OCI-LY7 (cell line): ENCODE measurements at regions not wholly inside any gene's neighbourhood (a gene's known extent, or its start where the extent isn't known, plus 50 kb on each side); places are given as distances from the start of the nearest gene placed in this dataset.

ENCODE experiments used
- BruUV-seq: library from RNA; stranded (reverse); fragments of 400-500 nt; replicated peaks from 2 replicates; lab custom pipeline; 2021; lab: Mats Ljungman, UMichigan
- CTCF ChIA-PET: fragments of 300-600 bp; sonication (Branson Sonifier 250); formaldehyde crosslinking; loops from one replicate; lab custom pipeline; 2022; ENCODE audit warnings: antibody characterized with exemption; ENCODE audit not compliant: unreplicated experiment; lab: Charles Lee
- POLR2A ChIA-PET: fragments of 300-600 bp; sonication (Branson Sonifier 250); formaldehyde crosslinking; loops from one replicate; lab custom pipeline; 2022; ENCODE audit warnings: antibody characterized with exemption; lab: Charles Lee
- DNase-seq: peaks from one replicate; pipeline ENCODE4 v3.0.0-alpha.2; 2015; ENCODE audit warnings: low spot score
- H2AFZ ChIP-seq: fragments of 200-600 bp; sonication (generic), shearing (Covaris generic); 2 replicates; pipeline ENCODE4 v1.6.1; 2014; ENCODE audit warnings: mild to moderate bottlenecking, antibody characterized with exemption, low read length, moderate library complexity
- H3K27ac ChIP-seq: fragments of 200-600 bp; sonication (generic); 2 replicates; pipeline ENCODE4 v1.5.1; 2014; ENCODE audit warnings: mixed run types, low read depth, mild to moderate bottlenecking, moderate library complexity, low read length, inconsistent platforms; ENCODE audit not compliant: poor library complexity, severe bottlenecking
- H3K36me3 ChIP-seq: fragments of 200-600 bp; sonication (generic); 2 replicates; pipeline ENCODE4 v1.6.1; 2014; ENCODE audit warnings: mild to moderate bottlenecking, antibody characterized with exemption, low read length, moderate library complexity, mixed read lengths; ENCODE audit not compliant: insufficient read depth
- H3K4me1 ChIP-seq: fragments of 200-600 bp; sonication (generic); 2 replicates; pipeline ENCODE4 v1.5.1; 2014; ENCODE audit warnings: mild to moderate bottlenecking, low read length; ENCODE audit not compliant: insufficient read depth, poor library complexity, severe bottlenecking
- H3K4me2 ChIP-seq: fragments of 200-600 bp; sonication (generic); 2 replicates; pipeline ENCODE4 v1.6.1; 2014; ENCODE audit warnings: mild to moderate bottlenecking, low read length
- H3K4me3 ChIP-seq: fragments of 200-600 bp; sonication (generic); 2 replicates; pipeline ENCODE4 v1.5.1; 2014; ENCODE audit warnings: mild to moderate bottlenecking, low read depth, low read length; ENCODE audit not compliant: poor library complexity, severe bottlenecking
- H3K79me2 ChIP-seq: fragments of 200-600 bp; sonication (generic); 2 replicates; pipeline ENCODE4 v1.6.1; 2016; ENCODE audit warnings: low read depth, mild to moderate bottlenecking, low read length, moderate library complexity, mixed read lengths; ENCODE audit not compliant: insufficient read depth
- H3K9me2 ChIP-seq: fragments of 200-600 bp; sonication (generic); 2 replicates; pipeline ENCODE4 v1.6.1; 2016; ENCODE audit warnings: mild to moderate bottlenecking, low read length, mixed read lengths; ENCODE audit not compliant: insufficient read depth
- H3K9me3 ChIP-seq: fragments of 200-600 bp; sonication (generic); 2 replicates; pipeline ENCODE4 v1.6.1; 2014; ENCODE audit warnings: mild to moderate bottlenecking, mixed run types, low read length, mixed read lengths
- H4K20me1 ChIP-seq: fragments of 200-600 bp; sonication (generic); 2 replicates; pipeline ENCODE4 v1.6.1; 2014; ENCODE audit warnings: mild to moderate bottlenecking, antibody characterized with exemption, low read length, moderate library complexity, mixed read lengths; ENCODE audit not compliant: insufficient read depth
- EZH2phosphoT487 ChIP-seq: fragments of 200-600 bp; sonication (generic); IDR thresholded peaks from 2 replicates; pipeline ENCODE4 v1.6.1; 2018; ENCODE audit warnings: low read depth, borderline replicate concordance, mild to moderate bottlenecking, mixed run types, antibody characterized with exemption, low read length, moderate library complexity, mixed read lengths
- intact Hi-C: fragments of 100-400 bp; cut with micrococcal nuclease; formaldehyde crosslinking; loops from one replicate; pipeline ENCODE4 v1.10.0; 2022; ENCODE audit not compliant: unreplicated experiment
- TF ChIP-seq, protein P1 (sequence below): fragments of 200-600 bp; sonication (generic); conservative IDR thresholded peaks from 2 replicates; pipeline ENCODE4 v1.5.1; 2014; ENCODE audit warnings: mild to moderate bottlenecking, antibody characterized with exemption, low read length, moderate library complexity, mixed read lengths

DNA sequence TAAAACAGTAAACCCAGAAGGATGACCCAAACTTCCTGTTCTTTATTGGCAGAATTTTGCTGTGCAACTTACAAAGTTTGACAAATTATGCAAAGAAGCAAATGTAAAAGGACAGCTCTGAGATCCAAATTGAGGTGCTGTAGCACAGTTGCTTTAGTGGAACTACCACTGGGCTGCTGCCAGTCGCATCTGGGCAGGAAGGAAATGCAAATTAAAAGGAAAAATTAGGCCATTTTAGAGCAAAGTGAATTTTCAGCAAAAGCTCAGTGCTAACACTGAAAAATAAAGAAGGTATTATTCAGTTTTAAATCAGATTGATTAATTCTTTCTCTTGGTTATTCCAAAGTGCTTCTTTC is 104.5 kb downstream of the ZMAT3 start:
- peak overlapping the region; percentile 98 for H2AFZ ChIP-seq
- DNase-seq, result peak; percentile 75

DNA sequence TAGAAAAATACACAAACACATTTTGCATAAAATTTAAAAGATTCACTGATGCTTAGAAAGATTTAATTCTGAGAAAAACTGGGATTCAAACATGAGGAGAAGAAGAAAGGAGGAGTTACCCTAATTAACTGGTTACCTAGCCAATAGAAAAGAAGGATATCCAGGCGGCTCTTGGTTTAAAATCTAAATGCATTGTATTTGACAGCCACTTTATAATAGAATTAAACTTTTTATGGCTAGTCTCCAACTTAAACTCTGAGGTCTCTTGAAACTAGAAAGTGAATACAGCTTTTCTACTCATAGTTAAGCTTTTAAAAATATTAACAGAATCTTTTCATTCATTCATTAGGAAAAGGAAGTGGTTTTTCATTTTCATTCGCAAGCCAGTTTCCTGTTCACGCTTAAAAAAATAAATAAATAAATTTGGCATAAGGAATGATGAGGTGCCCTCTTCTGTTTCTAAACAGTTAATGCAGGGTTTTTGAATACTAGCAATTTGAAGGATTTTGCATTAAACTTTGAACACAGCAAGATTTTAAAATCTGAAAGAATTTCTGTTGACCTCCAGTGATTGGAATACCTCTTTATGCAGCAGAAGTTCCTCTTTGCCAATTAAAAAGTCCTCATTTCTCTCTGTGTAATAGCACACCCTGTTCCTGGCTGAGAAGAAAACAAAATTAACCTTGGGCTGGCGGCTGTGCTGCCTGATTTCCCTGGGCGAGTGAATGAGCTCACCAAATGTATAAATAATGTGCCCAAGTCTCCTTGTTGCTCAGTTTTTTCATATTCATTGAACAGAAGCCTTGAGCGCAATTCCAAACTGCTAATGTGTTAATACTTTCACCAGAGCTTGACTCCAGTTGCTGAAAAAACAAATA is 105.1 kb downstream of the ZMAT3 start:
- Histone ChIP-seq H3K4me1 (peaks cover 44% of the 10 kb centered on the region), H3K79me2 (no peaks in the 10 kb centered on the region), H2AFZ (peak overlapping the region; percentile 98), H3K4me3 (peak overlapping the region; percentile 62), H3K36me3 (no peaks in the 10 kb centered on the region), H3K4me2 (peak overlapping the region; percentile 89), H3K9me2 (no peaks in the 10 kb centered on the region), H3K9me3 (no peaks in the 10 kb centered on the region), H3K27ac (peak overlapping the region; percentile 90), H4K20me1 (no peaks in the 10 kb centered on the region)
- DNase-seq, result peak; percentile 62
- POLR2A ChIA-PET, result interaction anchor here (0.6 to 1.8 kb wide), 9 partner anchors 9 to 1324 kb away, joined by 3 to 5 read pairs (median 4); no protein-coding TSS in a partner anchor
- CTCF ChIA-PET, result no interaction called here
- TF ChIP-seq, protein P1, sequence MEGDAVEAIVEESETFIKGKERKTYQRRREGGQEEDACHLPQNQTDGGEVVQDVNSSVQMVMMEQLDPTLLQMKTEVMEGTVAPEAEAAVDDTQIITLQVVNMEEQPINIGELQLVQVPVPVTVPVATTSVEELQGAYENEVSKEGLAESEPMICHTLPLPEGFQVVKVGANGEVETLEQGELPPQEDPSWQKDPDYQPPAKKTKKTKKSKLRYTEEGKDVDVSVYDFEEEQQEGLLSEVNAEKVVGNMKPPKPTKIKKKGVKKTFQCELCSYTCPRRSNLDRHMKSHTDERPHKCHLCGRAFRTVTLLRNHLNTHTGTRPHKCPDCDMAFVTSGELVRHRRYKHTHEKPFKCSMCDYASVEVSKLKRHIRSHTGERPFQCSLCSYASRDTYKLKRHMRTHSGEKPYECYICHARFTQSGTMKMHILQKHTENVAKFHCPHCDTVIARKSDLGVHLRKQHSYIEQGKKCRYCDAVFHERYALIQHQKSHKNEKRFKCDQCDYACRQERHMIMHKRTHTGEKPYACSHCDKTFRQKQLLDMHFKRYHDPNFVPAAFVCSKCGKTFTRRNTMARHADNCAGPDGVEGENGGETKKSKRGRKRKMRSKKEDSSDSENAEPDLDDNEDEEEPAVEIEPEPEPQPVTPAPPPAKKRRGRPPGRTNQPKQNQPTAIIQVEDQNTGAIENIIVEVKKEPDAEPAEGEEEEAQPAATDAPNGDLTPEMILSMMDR, result peak; percentile 89
- no peak for TF ChIP-seq EZH2phosphoT487
- no TSS peak for BruUV-seq
- intact Hi-C loops, result loop anchor here (1.0 to 5.0 kb wide), 3 partner anchors 106 to 530 kb away; partner anchors contain the start of gene ZMAT3

More for the DNA sequence above, 104.5 kb downstream of the ZMAT3 start:
- no peaks in the 10 kb centered on the region for H3K36me3 ChIP-seq
- H3K27ac ChIP-seq, result peak overlapping the region; percentile 90
- no peaks in the 10 kb centered on the region for H3K9me2 ChIP-seq
- TF ChIP-seq, protein P1, result no peak
- TF ChIP-seq EZH2phosphoT487, result no peak
- no peaks in the 10 kb centered on the region for H4K20me1 ChIP-seq
- peaks cover 44% of the 10 kb centered on the region for H3K4me1 ChIP-seq
- ChIA-PET POLR2A (interaction anchor here (0.7 to 1.9 kb wide), 9 partner anchors 10 to 426 kb away, joined by 3 to 5 read pairs (median 4); no protein-coding TSS in a partner anchor), CTCF (interaction anchor here (0.6 kb wide), 1 partner anchor 572 kb away, joined by 3 read pairs; no protein-coding TSS in a partner anchor)
- H3K79me2 ChIP-seq, result no peaks in the 10 kb centered on the region
- peak overlapping the region; percentile 62 for H3K4me3 ChIP-seq
- no TSS peak for BruUV-seq
- H3K4me2 ChIP-seq, result peak overlapping the region; percentile 89
- intact Hi-C loops, result loop anchor here (5.0 kb wide), 2 partner anchors 105 to 450 kb away; partner anchors contain the start of gene ZMAT3
- no peaks in the 10 kb centered on the region for H3K9me3 ChIP-seq

DNA sequence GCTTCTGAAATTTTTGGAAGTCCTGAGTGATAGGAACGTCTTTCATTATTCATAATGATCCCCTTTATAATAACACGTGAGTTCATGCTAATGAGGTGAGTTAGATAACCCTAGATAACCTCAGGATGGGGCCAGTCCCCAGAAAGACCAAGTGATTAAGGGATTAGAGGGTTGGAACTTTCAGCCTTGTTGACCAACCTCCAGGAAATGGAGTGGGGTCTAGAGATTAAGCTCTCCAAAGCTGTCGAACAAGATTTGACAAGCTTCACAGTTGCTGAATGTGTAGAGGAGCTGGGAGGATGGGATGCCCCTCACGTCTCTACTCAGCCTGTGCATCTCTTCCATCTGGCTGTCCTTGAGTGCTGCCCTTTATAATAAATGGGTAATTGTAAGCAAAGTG is 107.1 kb downstream of the ZMAT3 start:
- BruUV-seq, result no TSS peak
- intact Hi-C loops, result no loop called here

More for the DNA sequence above, 107.1 kb downstream of the ZMAT3 start:
- TF ChIP-seq EZH2phosphoT487, result no peak
- TF ChIP-seq, protein P1, result no peak
- Histone ChIP-seq H3K4me1 (peaks cover 46% of the 10 kb centered on the region), H3K79me2 (no peaks in the 10 kb centered on the region), H3K4me2 (no peak overlapping the region), H3K36me3 (no peaks in the 10 kb centered on the region), H3K27ac (no peak overlapping the region), H2AFZ (no peak overlapping the region), H3K9me3 (no peaks in the 10 kb centered on the region), H3K9me2 (no peaks in the 10 kb centered on the region), H3K4me3 (no peak overlapping the region), H4K20me1 (no peaks in the 10 kb centered on the region)
- CTCF ChIA-PET, result no interaction called here
- POLR2A ChIA-PET, result no interaction called here
- no peak for DNase-seq
